GM12878 (cell line): ENCODE measurements at regions not wholly inside any gene's neighbourhood (a gene's known extent, or its start where the extent isn't known, plus 50 kb on each side); places are given as distances from the start of the nearest gene placed in this dataset.

Source experiments
- BRCA1 ChIP-seq: IDR thresholded peaks from 2 replicates; pipeline ENCODE4 v1.6.1; 2011; ENCODE audit warnings: low read depth, low read length, improper control_type of control experiment
- CBX3 ChIP-seq: fragments of 200-600 bp; sonication (generic); IDR thresholded peaks from 2 replicates; pipeline ENCODE4 v1.6.1; 2016; ENCODE audit warnings: low read depth, borderline replicate concordance
- E2F4 ChIP-seq: IDR thresholded peaks from 2 replicates; pipeline ENCODE4 v1.6.1; 2012; ENCODE audit warnings: low read depth, low read length, improper control_type of control experiment
- EGR1 ChIP-seq, 2 experiments: IDR thresholded peaks; 1 replicate in 1 of 2; 2 replicates in 1 of 2; pipeline ENCODE4 v1.6.1; 2011 to 2012; ENCODE audit warnings: low read depth in 2 of 2, low read length in 2 of 2, borderline replicate concordance in 1 of 2, mild to moderate bottlenecking in 1 of 2, moderate library complexity in 1 of 2
- EP300 ChIP-seq, 2 experiments: fragments of 150-350 bp in 1 of 2; IDR thresholded peaks; 2 replicates each; pipeline ENCODE4 v1.6.1; 2011 to 2012; ENCODE audit warnings: low read depth in 2 of 2, low read length in 2 of 2, borderline replicate concordance in 1 of 2, improper control_type of control experiment in 1 of 2, inconsistent platforms in 1 of 2; ENCODE audit not compliant: control insufficient read depth in 1 of 2
- GABPA ChIP-seq: IDR thresholded peaks from 2 replicates; pipeline ENCODE4 v1.6.1; 2014; ENCODE audit warnings: antibody characterized with exemption, low read depth, mild to moderate bottlenecking, inconsistent platforms
- MAX ChIP-seq: IDR thresholded peaks from 2 replicates; pipeline ENCODE4 v1.6.1; 2012; ENCODE audit warnings: low read depth, low read length, improper control_type of control experiment
- POLR2AphosphoS2 ChIP-seq: IDR thresholded peaks from 2 replicates; pipeline ENCODE4 v1.6.1; 2011; ENCODE audit warnings: low read depth, mild to moderate bottlenecking, low read length, improper control_type of control experiment, moderate library complexity
- SIN3A ChIP-seq: IDR thresholded peaks from 2 replicates; pipeline ENCODE4 v1.6.1; 2012; ENCODE audit warnings: low read depth, low read length, improper control_type of control experiment
- SUZ12 ChIP-seq: fragments of 200-600 bp; sonication (generic); IDR thresholded peaks from one replicate; pipeline ENCODE4 v1.6.1; 2018; ENCODE audit warnings: antibody characterized with exemption, mild to moderate bottlenecking; ENCODE audit not compliant: unreplicated experiment
- TCF12 ChIP-seq: IDR thresholded peaks from 2 replicates; pipeline ENCODE4 v1.6.1; 2011; ENCODE audit warnings: low read depth, mild to moderate bottlenecking, low read length
- TF ChIP-seq, protein P1 (sequence below), 3 experiments: IDR thresholded peaks in 2 of 3; conservative IDR thresholded peaks in 1 of 3; 2 replicates each; pipeline ENCODE4 v1.5.1; 2011; ENCODE audit warnings: low read depth in 3 of 3, low read length in 3 of 3, mild to moderate bottlenecking in 3 of 3, control low read depth in 2 of 3, moderate library complexity in 2 of 3, inconsistent platforms in 1 of 3, mixed read lengths in 1 of 3; ENCODE audit not compliant: control insufficient read depth in 2 of 3, insufficient read depth in 1 of 3; ENCODE audit errors: extremely low read depth in 1 of 3

GRCh38 chr9:108756746-108757490 lies 98.9 kb downstream of the ACTL7B start:
- no peak for TF ChIP-seq POLR2AphosphoS2
- TF ChIP-seq EP300 (IDR thresholded peaks at IDR 0.05; ENCODE audit: borderline replicate concordance in 1 of 2, control insufficient read depth in 1 of 2, low read depth in 2 of 2, low read length in 2 of 2) = no peak
- no peak for TF ChIP-seq CBX3
- no peak for TF ChIP-seq GABPA
- TF ChIP-seq SUZ12 = no peak
- TF ChIP-seq E2F4 = no peak
- TF ChIP-seq, protein P1, sequence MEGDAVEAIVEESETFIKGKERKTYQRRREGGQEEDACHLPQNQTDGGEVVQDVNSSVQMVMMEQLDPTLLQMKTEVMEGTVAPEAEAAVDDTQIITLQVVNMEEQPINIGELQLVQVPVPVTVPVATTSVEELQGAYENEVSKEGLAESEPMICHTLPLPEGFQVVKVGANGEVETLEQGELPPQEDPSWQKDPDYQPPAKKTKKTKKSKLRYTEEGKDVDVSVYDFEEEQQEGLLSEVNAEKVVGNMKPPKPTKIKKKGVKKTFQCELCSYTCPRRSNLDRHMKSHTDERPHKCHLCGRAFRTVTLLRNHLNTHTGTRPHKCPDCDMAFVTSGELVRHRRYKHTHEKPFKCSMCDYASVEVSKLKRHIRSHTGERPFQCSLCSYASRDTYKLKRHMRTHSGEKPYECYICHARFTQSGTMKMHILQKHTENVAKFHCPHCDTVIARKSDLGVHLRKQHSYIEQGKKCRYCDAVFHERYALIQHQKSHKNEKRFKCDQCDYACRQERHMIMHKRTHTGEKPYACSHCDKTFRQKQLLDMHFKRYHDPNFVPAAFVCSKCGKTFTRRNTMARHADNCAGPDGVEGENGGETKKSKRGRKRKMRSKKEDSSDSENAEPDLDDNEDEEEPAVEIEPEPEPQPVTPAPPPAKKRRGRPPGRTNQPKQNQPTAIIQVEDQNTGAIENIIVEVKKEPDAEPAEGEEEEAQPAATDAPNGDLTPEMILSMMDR (IDR thresholded peaks at IDR 0.05 in 2 of 3, conservative IDR thresholded peaks at IDR 0.05 in 1 of 3; ENCODE audit: control insufficient read depth in 2 of 3, extremely low read depth in 1 of 3, insufficient read depth in 1 of 3, low read depth in 3 of 3, low read length in 3 of 3) = 0 out of 6 replicates have a peak, but pooled peaks of 1 of the 3 experiments have one; percentile 7
- no peak for TF ChIP-seq EGR1 (IDR thresholded peaks at IDR 0.05; ENCODE audit: borderline replicate concordance in 1 of 2, low read depth in 2 of 2, low read length in 2 of 2)
- no peak for TF ChIP-seq BRCA1
- no peak for TF ChIP-seq TCF12
- no peak for TF ChIP-seq SIN3A
- TF ChIP-seq MAX = no peak
